SK-N-SH treated with all-trans-retinoic acid at 6 μM for 48 hours (cell line): ENCODE measurements at regions not wholly inside any gene's neighbourhood (a gene's known extent, or its start where the extent isn't known, plus 50 kb on each side); places are given as distances from the start of the nearest gene placed in this dataset.

Source experiments
- ATAC-seq: fragments of 200-7000 bp; cut with Tn5 transposase; 3 replicates; pipeline ENCODE4 v1.9.1; 2020; ENCODE audit warnings: mild to moderate bottlenecking, moderate library complexity
- ARNTL ChIP-seq: fragments of 450-650 bp; formaldehyde crosslinking; IDR thresholded peaks from 2 replicates; pipeline ENCODE4 v1.5.0; 2020; ENCODE audit warnings: low read depth, mild to moderate bottlenecking, moderate library complexity, borderline replicate concordance
- BACH2 ChIP-seq: fragments of 250-450 bp; sonication (Bioruptor Pico); IDR thresholded peaks from 2 replicates; pipeline ENCODE4 v1.9.0; 2021; ENCODE audit warnings: mild to moderate bottlenecking, borderline replicate concordance
- CSDC2 ChIP-seq: fragments of 250-450 bp; sonication (Bioruptor Pico); IDR thresholded peaks from 2 replicates; pipeline ENCODE4 v1.5.0; 2020; ENCODE audit warnings: mild to moderate bottlenecking, moderate library complexity
- CSRNP3 ChIP-seq: fragments of 250-450 bp; sonication (Bioruptor Pico); IDR thresholded peaks from 2 replicates; pipeline ENCODE4 v1.5.1; 2021; ENCODE audit warnings: mild to moderate bottlenecking, moderate library complexity
- ESRRG ChIP-seq: fragments of 250-450 bp; sonication (Bioruptor Pico); IDR thresholded peaks from 2 replicates; pipeline ENCODE4 v1.6.1; 2021; ENCODE audit warnings: mild to moderate bottlenecking
- GLIS3 ChIP-seq: fragments of 250-450 bp; sonication (Bioruptor Pico); IDR thresholded peaks from 2 replicates; pipeline ENCODE4 v1.5.0; 2020; ENCODE audit warnings: mild to moderate bottlenecking, moderate library complexity
- ISL1 ChIP-seq: fragments of 250-450 bp; sonication (Bioruptor Pico); IDR thresholded peaks from 2 replicates; pipeline ENCODE4 v2.1.2; 2022; ENCODE audit warnings: mild to moderate bottlenecking, moderate library complexity
- PATZ1 ChIP-seq: fragments of 250-450 bp; sonication (Bioruptor Pico); IDR thresholded peaks from 2 replicates; pipeline ENCODE4 v1.8.0; 2020; ENCODE audit warnings: mild to moderate bottlenecking, moderate library complexity, borderline replicate concordance
- POU6F1 ChIP-seq: fragments of 250-450 bp; sonication (Bioruptor Pico); IDR thresholded peaks from 2 replicates; pipeline ENCODE4 v1.8.0; 2021; ENCODE audit warnings: low read depth, mild to moderate bottlenecking, moderate library complexity, borderline replicate concordance
- PPARA ChIP-seq: fragments of 250-450 bp; sonication (Bioruptor Pico); IDR thresholded peaks from 2 replicates; pipeline ENCODE4 v1.5.0; 2020; ENCODE audit warnings: mild to moderate bottlenecking, borderline replicate concordance
- RARB ChIP-seq: fragments of 250-450 bp; sonication (Bioruptor Pico); IDR thresholded peaks from 2 replicates; pipeline ENCODE4 v1.8.0; 2021; ENCODE audit warnings: mild to moderate bottlenecking, moderate library complexity
- SNAI2 ChIP-seq: fragments of 250-450 bp; sonication (Bioruptor Pico); IDR thresholded peaks from 2 replicates; pipeline ENCODE4 v1.5.0; 2020; ENCODE audit warnings: mild to moderate bottlenecking, moderate library complexity
- TCF4 ChIP-seq: fragments of 250-450 bp; sonication (Bioruptor Pico); IDR thresholded peaks from 2 replicates; pipeline ENCODE4 v1.8.0; 2021; ENCODE audit warnings: mild to moderate bottlenecking, moderate library complexity, borderline replicate concordance
- TOX ChIP-seq: fragments of 250-450 bp; sonication (Bioruptor Pico); IDR thresholded peaks from 2 replicates; pipeline ENCODE4 v1.8.0; 2021; ENCODE audit warnings: mild to moderate bottlenecking, moderate library complexity, borderline replicate concordance
- ZC3H10 ChIP-seq: fragments of 250-450 bp; sonication (Bioruptor Pico); IDR thresholded peaks from 2 replicates; pipeline ENCODE4 v1.5.1; 2021; ENCODE audit warnings: mild to moderate bottlenecking, moderate library complexity
- ZFP3 ChIP-seq: fragments of 250-450 bp; sonication (Bioruptor Pico); IDR thresholded peaks from 2 replicates; pipeline ENCODE4 v1.5.0; 2020; ENCODE audit warnings: mild to moderate bottlenecking, moderate library complexity
- ZNF565 ChIP-seq: fragments of 450-650 bp; formaldehyde crosslinking; conservative IDR thresholded peaks from 2 replicates; pipeline ENCODE4 v1.5.0; 2020; ENCODE audit warnings: low read depth, mild to moderate bottlenecking, moderate library complexity
- ZNF70 ChIP-seq: fragments of 450-650 bp; formaldehyde crosslinking; IDR thresholded peaks from 2 replicates; pipeline ENCODE4 v1.5.0; 2020; ENCODE audit warnings: mild to moderate bottlenecking, moderate library complexity
- ZNF8 ChIP-seq: fragments of 450-650 bp; formaldehyde crosslinking; IDR thresholded peaks from 2 replicates; pipeline ENCODE4 v1.5.0; 2020; ENCODE audit warnings: mild to moderate bottlenecking, moderate library complexity
- TF ChIP-seq, protein P1 (sequence below): fragments of 250-450 bp; sonication (Bioruptor Pico); IDR thresholded peaks from 2 replicates; pipeline ENCODE4 v1.5.0; 2020; ENCODE audit warnings: mild to moderate bottlenecking, moderate library complexity
- TF ChIP-seq, protein P2 (sequence below): fragments of 250-450 bp; sonication (Bioruptor Pico); IDR thresholded peaks from 2 replicates; pipeline ENCODE4 v1.5.1; 2020; ENCODE audit warnings: low read depth, mild to moderate bottlenecking, moderate library complexity

DNA sequence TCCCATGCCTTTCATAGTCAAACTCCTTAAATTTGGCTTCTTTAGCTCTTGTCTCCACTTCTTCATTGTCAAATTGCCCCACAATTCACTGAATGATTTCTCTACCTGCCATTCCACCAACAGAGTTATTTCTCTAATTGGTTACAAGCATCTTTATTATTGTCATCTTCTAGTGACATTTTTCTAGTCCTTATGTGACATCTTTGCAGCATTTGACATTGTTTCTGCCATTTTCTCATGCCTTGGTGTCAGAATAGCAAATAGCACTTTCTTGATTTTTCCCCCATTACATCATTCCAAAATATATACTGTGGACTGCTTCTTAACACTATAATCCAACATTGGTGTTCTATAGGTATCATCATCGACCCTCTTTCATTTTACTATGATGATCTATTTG, 137.7 kb upstream of the HDDC2 start:
- TF ChIP-seq, protein P1, sequence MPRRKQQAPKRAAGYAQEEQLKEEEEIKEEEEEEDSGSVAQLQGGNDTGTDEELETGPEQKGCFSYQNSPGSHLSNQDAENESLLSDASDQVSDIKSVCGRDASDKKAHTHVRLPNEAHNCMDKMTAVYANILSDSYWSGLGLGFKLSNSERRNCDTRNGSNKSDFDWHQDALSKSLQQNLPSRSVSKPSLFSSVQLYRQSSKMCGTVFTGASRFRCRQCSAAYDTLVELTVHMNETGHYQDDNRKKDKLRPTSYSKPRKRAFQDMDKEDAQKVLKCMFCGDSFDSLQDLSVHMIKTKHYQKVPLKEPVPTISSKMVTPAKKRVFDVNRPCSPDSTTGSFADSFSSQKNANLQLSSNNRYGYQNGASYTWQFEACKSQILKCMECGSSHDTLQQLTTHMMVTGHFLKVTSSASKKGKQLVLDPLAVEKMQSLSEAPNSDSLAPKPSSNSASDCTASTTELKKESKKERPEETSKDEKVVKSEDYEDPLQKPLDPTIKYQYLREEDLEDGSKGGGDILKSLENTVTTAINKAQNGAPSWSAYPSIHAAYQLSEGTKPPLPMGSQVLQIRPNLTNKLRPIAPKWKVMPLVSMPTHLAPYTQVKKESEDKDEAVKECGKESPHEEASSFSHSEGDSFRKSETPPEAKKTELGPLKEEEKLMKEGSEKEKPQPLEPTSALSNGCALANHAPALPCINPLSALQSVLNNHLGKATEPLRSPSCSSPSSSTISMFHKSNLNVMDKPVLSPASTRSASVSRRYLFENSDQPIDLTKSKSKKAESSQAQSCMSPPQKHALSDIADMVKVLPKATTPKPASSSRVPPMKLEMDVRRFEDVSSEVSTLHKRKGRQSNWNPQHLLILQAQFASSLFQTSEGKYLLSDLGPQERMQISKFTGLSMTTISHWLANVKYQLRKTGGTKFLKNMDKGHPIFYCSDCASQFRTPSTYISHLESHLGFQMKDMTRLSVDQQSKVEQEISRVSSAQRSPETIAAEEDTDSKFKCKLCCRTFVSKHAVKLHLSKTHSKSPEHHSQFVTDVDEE = no peak
- no peak for TF ChIP-seq TOX
- TF ChIP-seq POU6F1 (CRISPR knock-in tag) = no peak
- no peak for TF ChIP-seq PATZ1
- TF ChIP-seq ZFP3 = no peak
- TF ChIP-seq ESRRG (CRISPR knock-in tag) = no peak
- TF ChIP-seq BACH2 = no peak
- TF ChIP-seq, protein P2, sequence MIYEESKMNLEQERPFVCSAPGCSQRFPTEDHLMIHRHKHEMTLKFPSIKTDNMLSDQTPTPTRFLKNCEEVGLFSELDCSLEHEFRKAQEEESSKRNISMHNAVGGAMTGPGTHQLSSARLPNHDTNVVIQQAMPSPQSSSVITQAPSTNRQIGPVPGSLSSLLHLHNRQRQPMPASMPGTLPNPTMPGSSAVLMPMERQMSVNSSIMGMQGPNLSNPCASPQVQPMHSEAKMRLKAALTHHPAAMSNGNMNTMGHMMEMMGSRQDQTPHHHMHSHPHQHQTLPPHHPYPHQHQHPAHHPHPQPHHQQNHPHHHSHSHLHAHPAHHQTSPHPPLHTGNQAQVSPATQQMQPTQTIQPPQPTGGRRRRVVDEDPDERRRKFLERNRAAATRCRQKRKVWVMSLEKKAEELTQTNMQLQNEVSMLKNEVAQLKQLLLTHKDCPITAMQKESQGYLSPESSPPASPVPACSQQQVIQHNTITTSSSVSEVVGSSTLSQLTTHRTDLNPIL (CRISPR knock-in tag) = no peak
- TF ChIP-seq ZC3H10 (CRISPR knock-in tag) = no peak
- no peak for ATAC-seq

- TF ChIP-seq ARNTL (no peak), ESRRG (CRISPR knock-in tag) (no peak), GLIS3 (no peak), PPARA (CRISPR knock-in tag) (no peak), ZNF565 (CRISPR knock-in tag) (no peak), ZNF70 (CRISPR knock-in tag) (no peak), CSDC2 (CRISPR knock-in tag) (no peak), ZC3H10 (CRISPR knock-in tag) (no peak), RARB (CRISPR knock-in tag) (no peak), ISL1 (CRISPR knock-in tag) (no peak), BACH2 (no peak), TCF4 (CRISPR knock-in tag) (no peak), SNAI2 (CRISPR knock-in tag) (no peak), CSRNP3 (CRISPR knock-in tag) (no peak), ZNF8 (CRISPR knock-in tag) (no peak), ZFP3 (no peak)
- TF ChIP-seq, protein P2 (CRISPR knock-in tag) = no peak
- TF ChIP-seq, protein P1 = no peak
- TF ChIP-seq, all 23 proteins: peak for 0
- ATAC-seq = no peak
Measured at GRCh38 chr6:125444006-125444923, 142.5 kb upstream of the HDDC2 start.
